Bronchial epithelial cell (primary cell): ENCODE measurements at regions not wholly inside any gene's neighbourhood (a gene's known extent, or its start where the extent isn't known, plus 50 kb on each side); places are given as distances from the start of the nearest gene placed in this dataset.
A peak's percentile ranks its signal among the peaks of the same experiment; 100 is the strongest.

ENCODE experiments used
- DNase-seq: peaks from one replicate; pipeline ENCODE4 v3.0.0-alpha.2; 2010; ENCODE audit warnings: low read depth
- FAIRE-seq: peaks from 2 replicates; lab custom pipeline; 2011; peaks lifted over from hg19 to GRCh38; lab: Jason Lieb, UNC
- H3K27me3 ChIP-seq: 2 replicates; pipeline ENCODE4 v1.5.1; 2011; ENCODE audit warnings: low read length; ENCODE audit not compliant: control insufficient read depth, insufficient read depth
- H3K36me3 ChIP-seq: 2 replicates; pipeline ENCODE4 v1.5.1; 2011; ENCODE audit warnings: low read length; ENCODE audit not compliant: control insufficient read depth, insufficient read depth
- H3K4me3 ChIP-seq: 2 replicates; pipeline ENCODE4 v1.5.1; 2011; ENCODE audit warnings: mild to moderate bottlenecking, low read depth, low read length, control low read depth
- CTCF ChIP-seq: IDR thresholded peaks from 2 replicates; pipeline ENCODE4 v1.5.1; 2011; ENCODE audit warnings: mild to moderate bottlenecking, moderate library complexity, low read length, control low read depth, inconsistent platforms; ENCODE audit not compliant: insufficient read depth, severe bottlenecking

- DNase-seq: no peak
- no peak for TF ChIP-seq CTCF
- Histone ChIP-seq H3K36me3 (no peaks in the 10 kb centered on the region), H3K4me3 (no peak overlapping the region), H3K27me3 (no peaks in the 10 kb centered on the region)
- no peak for FAIRE-seq
Observed at GRCh38 chr3:118577055-118577777, 457.4 kb downstream of the IGSF11 start.

- FAIRE-seq (no peak), DNase-seq (no peak)
- TF ChIP-seq CTCF: no peak
- Histone ChIP-seq H3K36me3 (no peaks in the 10 kb centered on the region), H3K4me3 (no peak overlapping the region), H3K27me3 (no peaks in the 10 kb centered on the region)
Observed at GRCh38 chr3:118578559-118578958, 456.1 kb downstream of the IGSF11 start.

- no peaks in the 10 kb centered on the region for H3K27me3 ChIP-seq
- TF ChIP-seq CTCF: no peak
- peak; percentile 22 for DNase-seq
- no peaks in the 10 kb centered on the region for H3K36me3 ChIP-seq
- no peak for FAIRE-seq
- H3K4me3 ChIP-seq: no peak overlapping the region
Observed at GRCh38 chr3:118587037-118587741, 447.5 kb downstream of the IGSF11 start.

- FAIRE-seq: no peak
Observed at GRCh38 chr3:118587847-118588246, 446.8 kb downstream of the IGSF11 start.

GRCh38 chr3:118593277-118593670 lies 441.4 kb downstream of the IGSF11 start:
- TF ChIP-seq CTCF: no peak
- Histone ChIP-seq H3K36me3 (no peaks in the 10 kb centered on the region), H3K27me3 (no peaks in the 10 kb centered on the region), H3K4me3 (no peak overlapping the region)
- FAIRE-seq (no peak), DNase-seq (no peak)

More at GRCh38 chr3:118587847-118588246, 446.8 kb downstream of the IGSF11 start:
- DNase-seq: peak; percentile 80
- Histone ChIP-seq H3K27me3 (no peaks in the 10 kb centered on the region), H3K4me3 (no peak overlapping the region), H3K36me3 (no peaks in the 10 kb centered on the region)
- no peak for TF ChIP-seq CTCF
